Ovary (tissue), 7 donors: ENCODE measurements at regions not wholly inside any gene's neighbourhood (a gene's known extent, or its start where the extent isn't known, plus 50 kb on each side); places are given as distances from the start of the nearest gene placed in this dataset.

Experiments
- DNase-seq, 5 donors: peaks; one replicate each; pipeline ENCODE4 v3.0.0-alpha.2; 2019 to 2020
- H3K27ac ChIP-seq, 2 donors: fragments of 200-600 bp; one replicate each; pipeline versions ENCODE4 v1.5.1 to v1.8.0; 2019 to 2022
- H3K27me3 ChIP-seq: fragments of 200-600 bp; one replicate; pipeline ENCODE4 v1.8.0; 2022
- H3K36me3 ChIP-seq: fragments of 200-600 bp; sonication (generic); one replicate; pipeline ENCODE4 v1.5.1; 2019
- H3K4me1 ChIP-seq: one replicate; pipeline ENCODE4 v1.8.1; 2013; ENCODE audit warnings: mild to moderate bottlenecking, moderate library complexity; ENCODE audit not compliant: insufficient read depth
- H3K4me3 ChIP-seq: fragments of 200-600 bp; sonication (generic); one replicate; pipeline ENCODE4 v1.5.1; 2017
- H3K9me3 ChIP-seq, 2 donors: fragments of 200-600 bp in 1 of 2; sonication (generic) in 1 of 2; one replicate each; pipeline versions ENCODE4 v1.5.1 to v1.8.1; 2013 to 2019; ENCODE audit warnings: mild to moderate bottlenecking in 1 of 2, moderate library complexity in 1 of 2
- EP300 ChIP-seq: sonication (generic); formaldehyde crosslinking; IDR thresholded peaks from one replicate; pipeline ENCODE4 v1.6.1; 2017; ENCODE audit warnings: antibody characterized with exemption
- POLR2A ChIP-seq: fragments of 450-650 bp; IDR thresholded peaks from one replicate; pipeline ENCODE4 v1.6.1; 2017; ENCODE audit warnings: antibody characterized with exemption, mild to moderate bottlenecking, moderate library complexity
- WGBS, 3 donors: extraction: QIAGEN DNeasy Blood & Tissue Kit in 1 of 3; methylation state at CpG; one replicate each; pipeline versions ENCODE4 v1.1.5 to v1.1.7; 2013 to 2017; 5-methylcytosine and 5-hydroxymethylcytosine counted together
- intact Hi-C, 4 donors: fragments of 100-400 bp; cut with DNase I; formaldehyde crosslinking; loops; one replicate each; pipeline versions ENCODE4 v1.11.0 to v1.15.1; 2022 to 2023
- TF ChIP-seq, protein P1 (sequence below), 3 donors: fragments of 450-650 bp in 2 of 3; fragments of 200-600 bp in 1 of 3; IDR thresholded peaks; one replicate each; pipeline versions ENCODE4 v1.5.1 to v1.8.0; 2016 to 2022; ENCODE audit warnings: antibody characterized with exemption in 3 of 3, mild to moderate bottlenecking in 1 of 3
- donor health status: DM: no; HTN: no; CAD: no; lungs with moderate emphysema.
- donor health status: DM: no; HTN: no; CAD: no.
- donor health status: Bipolar disorder and iron deficiency.
- donor health status: DM: no; HTN: no; CAD: no.
- donor health status: DM: yes; HTN: yes; CAD: no.

GRCh38 chr3:61360297-61360965 is 109.2 kb upstream of the FHIT start:
- WGBS, 3 donors: 38 to 42% (median 38%) methylated on average over 3 of the region's 3 CpGs
- no peaks in the 10 kb centered on the region for H3K36me3 ChIP-seq
- H3K4me3 ChIP-seq: no peak overlapping the region
- no peaks in the 10 kb centered on the region for H3K9me3 ChIP-seq
- no peaks in the 10 kb centered on the region for H3K27me3 ChIP-seq
- DNase-seq: no peak
- H3K4me1 ChIP-seq: peaks cover 1% of the 10 kb centered on the region
- TF ChIP-seq EP300 (no peak), POLR2A (no peak)
- TF ChIP-seq, protein P1, sequence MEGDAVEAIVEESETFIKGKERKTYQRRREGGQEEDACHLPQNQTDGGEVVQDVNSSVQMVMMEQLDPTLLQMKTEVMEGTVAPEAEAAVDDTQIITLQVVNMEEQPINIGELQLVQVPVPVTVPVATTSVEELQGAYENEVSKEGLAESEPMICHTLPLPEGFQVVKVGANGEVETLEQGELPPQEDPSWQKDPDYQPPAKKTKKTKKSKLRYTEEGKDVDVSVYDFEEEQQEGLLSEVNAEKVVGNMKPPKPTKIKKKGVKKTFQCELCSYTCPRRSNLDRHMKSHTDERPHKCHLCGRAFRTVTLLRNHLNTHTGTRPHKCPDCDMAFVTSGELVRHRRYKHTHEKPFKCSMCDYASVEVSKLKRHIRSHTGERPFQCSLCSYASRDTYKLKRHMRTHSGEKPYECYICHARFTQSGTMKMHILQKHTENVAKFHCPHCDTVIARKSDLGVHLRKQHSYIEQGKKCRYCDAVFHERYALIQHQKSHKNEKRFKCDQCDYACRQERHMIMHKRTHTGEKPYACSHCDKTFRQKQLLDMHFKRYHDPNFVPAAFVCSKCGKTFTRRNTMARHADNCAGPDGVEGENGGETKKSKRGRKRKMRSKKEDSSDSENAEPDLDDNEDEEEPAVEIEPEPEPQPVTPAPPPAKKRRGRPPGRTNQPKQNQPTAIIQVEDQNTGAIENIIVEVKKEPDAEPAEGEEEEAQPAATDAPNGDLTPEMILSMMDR (IDR thresholded peaks at IDR 0.05): no peak
- H3K27ac ChIP-seq: no peak overlapping the region
- intact Hi-C loops: no loop called here

DNA sequence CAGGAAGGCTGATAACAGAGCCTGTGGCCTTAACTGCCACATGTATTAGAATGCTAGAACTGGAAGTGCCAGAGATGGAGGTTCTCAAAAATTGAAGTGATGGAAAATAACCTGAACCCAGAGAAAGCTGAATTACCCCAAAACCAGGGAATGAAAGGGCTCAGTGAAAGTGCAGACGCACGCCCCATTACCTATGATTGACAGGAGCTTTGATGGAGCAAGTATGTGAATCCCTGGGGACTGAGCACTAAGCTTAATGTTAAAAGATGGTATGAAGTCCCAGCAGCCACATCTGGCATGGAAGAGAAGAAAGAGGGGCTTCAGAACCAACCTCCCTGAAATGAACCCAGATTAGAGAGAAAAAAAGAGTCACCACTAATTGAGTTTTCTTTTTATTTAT is 118.4 kb upstream of the FHIT start:
- WGBS, 3 donors: 88 to 96% (median 93%) methylated on average over 2 of the region's 2 CpGs
- Histone ChIP-seq H3K27ac (no peak overlapping the region), H3K9me3 (no peaks in the 10 kb centered on the region), H3K36me3 (no peaks in the 10 kb centered on the region), H3K4me1 (no peaks in the 10 kb centered on the region), H3K4me3 (no peak overlapping the region), H3K27me3 (no peaks in the 10 kb centered on the region)
- no peak for DNase-seq
- TF ChIP-seq POLR2A (no peak), EP300 (no peak)
- TF ChIP-seq, protein P1 (IDR thresholded peaks at IDR 0.05): no peak
- intact Hi-C loops: no loop called here

- no peaks in the 10 kb centered on the region for H3K4me1 ChIP-seq
- no peak overlapping the region for H3K27ac ChIP-seq
- 88 to 93% (median 91%) methylated on average over 1 of the region's 1 CpG for whole genome bisulfite sequencing, 3 donors
- no peak overlapping the region for H3K4me3 ChIP-seq
- no peaks in the 10 kb centered on the region for H3K36me3 ChIP-seq
- intact Hi-C loops: no loop called here
- TF ChIP-seq POLR2A: no peak
- TF ChIP-seq, protein P1 (IDR thresholded peaks at IDR 0.05): no peak
- no peak for TF ChIP-seq EP300
- no peaks in the 10 kb centered on the region for H3K9me3 ChIP-seq
- DNase-seq: no peak
- no peaks in the 10 kb centered on the region for H3K27me3 ChIP-seq
Measured at GRCh38 chr3:61371123-61371522, 119.9 kb upstream of the FHIT start.

DNA sequence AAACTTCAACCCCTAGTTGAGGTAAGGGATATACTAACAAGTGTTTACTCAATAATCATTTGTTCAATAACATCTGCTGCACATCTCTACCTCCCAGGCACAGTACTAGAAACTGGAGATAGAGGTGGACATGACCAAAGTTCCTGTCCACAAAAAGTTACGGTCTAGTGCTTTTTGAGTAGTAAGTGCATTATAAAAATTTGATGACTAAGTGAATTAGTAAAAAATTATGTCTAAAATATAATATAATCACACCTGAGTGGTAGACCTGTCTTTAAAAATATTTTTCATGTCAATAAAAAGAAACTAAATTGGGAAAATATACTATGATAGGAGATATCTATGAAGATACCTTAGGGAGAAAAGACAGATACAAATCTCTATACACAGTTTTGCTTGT is 121.5 kb upstream of the FHIT start:
- DNase-seq: no peak
- no peak for TF ChIP-seq POLR2A
- TF ChIP-seq, protein P1 (IDR thresholded peaks at IDR 0.05): no peak
- no peak for TF ChIP-seq EP300
- H3K27me3 ChIP-seq: no peaks in the 10 kb centered on the region
- H3K36me3 ChIP-seq: no peaks in the 10 kb centered on the region
- no peaks in the 10 kb centered on the region for H3K9me3 ChIP-seq
- H3K4me3 ChIP-seq: no peak overlapping the region
- no peak overlapping the region for H3K27ac ChIP-seq
- 92 to 98% (median 97%) methylated on average over 1 of the region's 1 CpG for WGBS, 3 donors
- intact Hi-C loops: no loop called here
- H3K4me1 ChIP-seq: no peaks in the 10 kb centered on the region
